Ovary (tissue), 3 donors: ENCODE measurements at regions not wholly inside any gene's neighbourhood (a gene's known extent, or its start where the extent isn't known, plus 50 kb on each side); places are given as distances from the start of the nearest gene placed in this dataset.

Experiments
- POLR2A ChIP-seq: fragments of 450-650 bp; IDR thresholded peaks from one replicate; pipeline ENCODE4 v1.6.1; 2017; ENCODE audit warnings: antibody characterized with exemption, mild to moderate bottlenecking, moderate library complexity
- TF ChIP-seq, protein P1 (sequence below), 3 donors: fragments of 450-650 bp in 2 of 3; fragments of 200-600 bp in 1 of 3; IDR thresholded peaks; one replicate each; pipeline versions ENCODE4 v1.5.1 to v1.8.0; 2016 to 2022; ENCODE audit warnings: antibody characterized with exemption in 3 of 3, mild to moderate bottlenecking in 1 of 3
- donor health status: DM: no; HTN: no; CAD: no.

GRCh38 chr12:78418919-78419318 lies 445.7 kb upstream of the SYT1 start:
- TF ChIP-seq, protein P1, sequence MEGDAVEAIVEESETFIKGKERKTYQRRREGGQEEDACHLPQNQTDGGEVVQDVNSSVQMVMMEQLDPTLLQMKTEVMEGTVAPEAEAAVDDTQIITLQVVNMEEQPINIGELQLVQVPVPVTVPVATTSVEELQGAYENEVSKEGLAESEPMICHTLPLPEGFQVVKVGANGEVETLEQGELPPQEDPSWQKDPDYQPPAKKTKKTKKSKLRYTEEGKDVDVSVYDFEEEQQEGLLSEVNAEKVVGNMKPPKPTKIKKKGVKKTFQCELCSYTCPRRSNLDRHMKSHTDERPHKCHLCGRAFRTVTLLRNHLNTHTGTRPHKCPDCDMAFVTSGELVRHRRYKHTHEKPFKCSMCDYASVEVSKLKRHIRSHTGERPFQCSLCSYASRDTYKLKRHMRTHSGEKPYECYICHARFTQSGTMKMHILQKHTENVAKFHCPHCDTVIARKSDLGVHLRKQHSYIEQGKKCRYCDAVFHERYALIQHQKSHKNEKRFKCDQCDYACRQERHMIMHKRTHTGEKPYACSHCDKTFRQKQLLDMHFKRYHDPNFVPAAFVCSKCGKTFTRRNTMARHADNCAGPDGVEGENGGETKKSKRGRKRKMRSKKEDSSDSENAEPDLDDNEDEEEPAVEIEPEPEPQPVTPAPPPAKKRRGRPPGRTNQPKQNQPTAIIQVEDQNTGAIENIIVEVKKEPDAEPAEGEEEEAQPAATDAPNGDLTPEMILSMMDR (IDR thresholded peaks at IDR 0.05) = no peak
- no peak for TF ChIP-seq POLR2A
